GM10248 (cell line): ENCODE measurements at regions not wholly inside any gene's neighbourhood (a gene's known extent, or its start where the extent isn't known, plus 50 kb on each side); places are given as distances from the start of the nearest gene placed in this dataset.

Experiments
- CTCF ChIA-PET: fragments of 300-600 bp; sonication (Branson Sonifier 250); formaldehyde crosslinking; extraction: SDS; loops from one replicate; lab custom pipeline; 2021; ENCODE audit warnings: antibody characterized with exemption; lab: Yijun Ruan, JAX
- POLR2A ChIA-PET: fragments of 350-650 bp; sonication (Branson Sonifier 250); formaldehyde crosslinking; extraction: SDS; loops from one replicate; lab custom pipeline; 2020; ENCODE audit warnings: antibody characterized with exemption; lab: Yijun Ruan, JAX
- DNase-seq: peaks from one replicate; pipeline ENCODE4 v3.0.0; 2012; ENCODE audit errors: extremely low spot score
- CTCF ChIP-seq: IDR thresholded peaks from 2 replicates; pipeline ENCODE4 v1.5.1; 2012; ENCODE audit warnings: mild to moderate bottlenecking, low read depth; ENCODE audit errors: extremely low read depth, missing control alignments, control extremely low read depth

- CTCF ChIA-PET = interaction anchor here (0.9 to 5.5 kb wide), 8 partner anchors 10 to 184 kb away, joined by 3 to 34 read pairs (median 4); no protein-coding TSS in a partner anchor
- no peak for TF ChIP-seq CTCF
- DNase-seq = no peak
- POLR2A ChIA-PET = no interaction called here
Observed at GRCh38 chr13:99450416-99450815, 50.9 kb upstream of the TM9SF2 start.
